GM12891 (cell line): ENCODE measurements at regions not wholly inside any gene's neighbourhood (a gene's known extent, or its start where the extent isn't known, plus 50 kb on each side); places are given as distances from the start of the nearest gene placed in this dataset.

Source experiments
- PAX5 ChIP-seq: IDR thresholded peaks from 2 replicates; pipeline ENCODE4 v1.6.1; 2011; ENCODE audit warnings: low read length, moderate library complexity, mild to moderate bottlenecking; ENCODE audit not compliant: insufficient read depth, severe bottlenecking
- POLR2A ChIP-seq: IDR thresholded peaks from 2 replicates; pipeline ENCODE4 v1.6.1; 2011; ENCODE audit warnings: low read depth, low read length, control low read depth
- POLR2AphosphoS5 ChIP-seq: IDR thresholded peaks from 2 replicates; pipeline ENCODE4 v1.6.1; 2011; ENCODE audit warnings: low read depth, low read length, control low read depth
- POU2F2 ChIP-seq: IDR thresholded peaks from 2 replicates; pipeline ENCODE4 v1.6.1; 2011; ENCODE audit warnings: low read depth, mild to moderate bottlenecking, control low read depth, low read length, moderate library complexity
- SPI1 ChIP-seq: IDR thresholded peaks from 2 replicates; pipeline ENCODE4 v1.6.1; 2011; ENCODE audit warnings: low read depth, low read length, control low read depth
- TAF1 ChIP-seq: IDR thresholded peaks from 2 replicates; pipeline ENCODE4 v1.6.1; 2011; ENCODE audit warnings: low read depth, low read length, control low read depth

GRCh38 chr5:2615917-2616316, 135.6 kb downstream of the IRX2 start:
- TF ChIP-seq POLR2A, result no peak
- no peak for TF ChIP-seq POLR2AphosphoS5
- TF ChIP-seq TAF1, result no peak
- no peak for TF ChIP-seq POU2F2
- TF ChIP-seq SPI1, result no peak
- no peak for TF ChIP-seq PAX5
